Right lung (tissue), 2 donors: ENCODE measurements at regions not wholly inside any gene's neighbourhood (a gene's known extent, or its start where the extent isn't known, plus 50 kb on each side); places are given as distances from the start of the nearest gene placed in this dataset.
"Not testable (repeated sequence)": the region's sequence is repeated elsewhere in the genome, so short reads cannot be mapped to it uniquely, and the experiment has no call there.

Experiments used
- DNase-seq, 2 donors: peaks; one replicate each; pipeline ENCODE4 v3.0.0-alpha.2; 2013

DNA sequence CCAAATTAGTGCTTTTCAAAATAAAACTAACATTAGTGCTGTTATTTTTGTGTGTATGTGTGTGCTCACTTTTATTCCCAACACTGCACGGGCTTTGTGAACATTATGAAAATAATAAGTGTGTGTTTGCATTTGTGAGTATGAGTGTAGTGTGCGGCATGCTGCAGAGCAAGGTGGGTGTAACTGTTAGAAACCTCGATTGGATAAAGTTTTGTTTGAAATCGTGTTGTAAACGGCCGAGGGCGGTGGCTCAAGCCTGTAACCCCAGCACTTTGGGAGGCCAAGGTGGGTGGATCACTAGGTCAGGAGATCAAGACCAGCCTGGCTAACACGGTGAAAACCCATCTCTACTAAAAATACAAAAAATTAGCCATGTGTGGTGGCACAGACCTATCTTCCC lies 352.0 kb downstream of the MDFIC start:
- not testable (repeated sequence) for DNase-seq

GRCh38 chr7:115273139-115273772 lies 351.4 kb downstream of the MDFIC start:
- no peak for DNase-seq

GRCh38 chr7:115271332-115272235 lies 349.7 kb downstream of the MDFIC start:
- DNase-seq, result no peak

DNA sequence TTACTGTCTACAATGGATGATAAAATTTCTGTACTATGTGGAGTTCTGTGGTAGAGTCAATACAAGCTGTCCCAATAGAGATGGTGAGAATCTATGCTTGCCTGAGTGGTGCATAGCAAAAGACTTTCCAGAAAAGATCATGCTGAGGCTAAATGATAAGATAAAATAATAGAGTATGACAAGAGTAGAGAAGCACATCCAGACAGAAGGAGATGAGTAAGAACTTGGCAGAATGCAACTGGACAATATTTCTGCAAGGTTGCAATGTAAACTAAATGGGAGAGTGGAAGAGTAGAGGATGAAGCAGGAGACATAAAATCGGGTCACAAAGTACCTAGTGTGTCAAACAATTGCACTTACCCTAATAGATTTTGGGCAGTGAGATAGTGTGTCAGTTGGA lies 347.6 kb downstream of the MDFIC start:
- DNase-seq, result no peak

- DNase-seq, result no peak
These were observed 345.6 kb downstream of the MDFIC start for GRCh38 chr7:115267503-115267902.

GRCh38 chr7:115260381-115260780 lies 338.5 kb downstream of the MDFIC start:
- DNase-seq, result no peak

GRCh38 chr7:115252461-115252860 lies 330.6 kb downstream of the MDFIC start:
- no peak for DNase-seq

DNA sequence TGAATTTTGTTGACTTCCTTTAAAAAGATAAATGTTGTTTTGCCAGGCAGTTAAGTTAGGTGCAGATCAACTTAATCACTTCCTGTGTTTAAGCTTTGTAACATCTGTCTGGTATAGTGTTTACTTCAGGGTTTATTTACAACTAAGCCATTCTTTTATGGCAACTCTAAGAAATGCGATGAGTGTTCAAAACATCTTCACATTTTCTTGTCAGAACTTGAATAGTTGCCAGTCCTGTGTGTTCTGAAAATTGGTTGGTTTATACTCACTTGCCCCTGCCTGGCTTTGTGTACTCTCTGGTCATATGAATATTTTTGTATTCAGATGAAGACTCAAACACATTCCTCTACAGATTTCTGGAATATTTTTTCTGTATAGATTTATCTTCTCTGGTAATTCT lies 327.2 kb downstream of the MDFIC start:
- no peak for DNase-seq

DNA sequence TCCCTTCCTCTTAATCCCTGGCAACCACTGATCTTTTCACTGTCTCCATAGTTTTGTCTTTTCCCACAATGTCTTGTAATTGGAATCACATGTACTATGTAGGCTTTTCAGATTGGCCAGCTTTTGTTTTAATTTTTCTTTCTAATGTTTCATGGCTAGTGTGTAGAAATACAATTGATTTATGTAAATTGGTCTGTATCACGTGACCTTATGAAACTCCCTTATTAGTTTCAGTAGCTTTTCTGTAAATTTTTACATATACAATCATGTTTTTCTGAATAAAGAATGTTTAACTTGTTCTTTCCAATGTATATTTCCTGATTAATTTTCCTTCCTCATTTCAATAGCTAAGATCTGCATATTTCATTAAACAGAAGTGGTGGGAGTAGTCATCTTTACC lies 319.3 kb downstream of the MDFIC start:
- DNase-seq, result no peak

DNA sequence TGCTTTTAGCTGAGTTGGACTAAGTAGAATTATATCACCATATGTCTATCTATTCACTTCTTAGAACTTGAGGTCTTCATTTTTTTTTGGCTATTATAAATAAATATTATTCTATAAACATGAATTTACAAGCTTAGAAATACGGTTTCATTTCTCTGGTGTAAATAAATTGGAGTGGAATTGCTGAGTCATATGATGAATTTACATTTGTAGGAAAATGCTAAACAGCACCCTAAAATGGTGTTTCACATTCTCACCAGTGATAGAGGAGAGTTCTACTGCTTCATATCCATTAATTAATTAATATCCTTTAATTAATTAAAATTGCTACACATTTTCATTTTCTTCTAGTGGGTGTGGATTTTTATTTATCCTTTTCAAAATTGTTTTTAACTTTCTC lies 318.3 kb downstream of the MDFIC start:
- no peak for DNase-seq

GRCh38 chr7:115235075-115235474 lies 313.2 kb downstream of the MDFIC start:
- no peak for DNase-seq

GRCh38 chr7:115233809-115234208 lies 311.9 kb downstream of the MDFIC start:
- no peak for DNase-seq

DNA sequence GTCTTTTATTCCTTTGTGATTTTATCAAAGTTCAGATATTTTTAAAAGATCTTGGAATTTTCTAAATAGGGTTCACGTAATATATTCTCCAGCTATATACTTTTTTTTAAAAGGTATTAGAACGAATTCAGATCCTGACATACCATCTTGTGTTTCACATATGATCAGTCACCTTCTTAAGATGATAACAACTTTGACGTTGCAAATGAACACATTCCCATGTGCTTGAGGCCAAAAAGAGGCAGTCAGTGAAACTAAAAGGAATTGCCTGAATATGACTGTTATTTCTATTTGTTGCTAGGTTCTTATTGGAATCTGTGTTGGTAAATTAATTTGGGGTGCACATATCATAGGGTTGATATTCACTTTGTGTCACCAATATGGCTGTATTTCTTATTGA lies 310.1 kb downstream of the MDFIC start:
- DNase-seq, result no peak

DNA sequence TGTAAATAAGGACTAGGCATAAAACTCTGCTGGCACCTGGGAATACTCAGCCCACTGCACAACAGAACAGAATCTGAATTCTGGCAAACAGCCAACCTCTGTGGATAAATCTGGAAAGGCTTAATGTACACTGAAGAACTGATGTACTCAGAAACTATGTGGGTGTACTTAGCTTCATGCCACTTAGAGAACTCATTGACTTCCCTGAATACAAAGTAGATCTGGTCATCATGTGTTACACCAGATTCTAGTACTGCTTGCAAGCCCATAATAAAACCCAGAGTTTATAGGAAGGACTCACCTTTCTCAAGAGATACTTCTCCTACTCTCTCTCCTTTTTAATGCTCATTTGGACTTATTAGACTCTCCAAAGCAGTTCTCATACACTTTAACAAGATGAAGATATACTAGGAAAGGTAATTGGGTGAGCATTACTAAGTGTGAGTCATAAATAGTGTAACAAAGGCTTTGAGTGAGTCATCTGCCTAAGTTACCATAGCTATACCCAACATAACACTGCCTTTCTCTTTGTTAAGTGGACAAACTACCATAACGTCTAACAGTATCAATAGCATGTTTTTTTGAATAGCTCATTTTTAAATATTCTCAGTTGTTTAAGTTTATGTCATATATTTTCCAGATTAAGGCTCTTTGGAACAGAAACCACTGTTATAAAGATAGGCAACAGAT lies 309.1 kb downstream of the MDFIC start:
- no peak for DNase-seq

DNA sequence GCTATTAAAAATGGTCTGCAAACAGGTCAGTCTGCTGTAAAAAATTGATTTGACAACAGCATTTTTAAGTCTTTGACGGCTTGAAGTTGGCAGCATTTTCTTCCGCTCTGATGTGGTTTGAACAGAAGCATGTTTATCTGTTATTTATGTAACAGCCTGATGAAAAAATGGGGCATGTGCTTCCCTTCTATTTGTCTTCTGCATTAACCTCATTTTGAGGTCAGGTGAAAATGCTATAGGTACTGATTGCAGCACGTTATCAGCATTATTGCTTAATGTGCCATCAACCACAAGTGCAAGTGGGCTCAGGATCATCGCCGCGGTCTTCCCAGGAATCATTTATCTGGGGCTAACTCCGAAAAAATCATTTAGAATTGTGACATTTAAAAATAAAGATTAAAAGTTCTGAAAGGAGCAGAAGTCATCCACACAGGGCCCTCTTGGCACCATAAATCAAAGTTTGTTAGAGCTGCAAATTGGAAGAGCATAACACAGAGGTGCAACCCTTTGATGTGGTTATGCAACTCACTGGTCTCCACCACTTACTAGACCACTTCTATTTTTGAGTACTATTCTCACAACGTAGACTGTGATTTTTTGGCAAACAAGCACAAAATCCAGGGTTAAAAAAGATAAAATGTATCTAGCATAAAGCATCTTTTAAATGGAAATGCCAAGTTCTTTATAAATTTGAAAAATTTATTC lies 307.7 kb downstream of the MDFIC start:
- DNase-seq, result peak; percentile 27 to 29

DNA sequence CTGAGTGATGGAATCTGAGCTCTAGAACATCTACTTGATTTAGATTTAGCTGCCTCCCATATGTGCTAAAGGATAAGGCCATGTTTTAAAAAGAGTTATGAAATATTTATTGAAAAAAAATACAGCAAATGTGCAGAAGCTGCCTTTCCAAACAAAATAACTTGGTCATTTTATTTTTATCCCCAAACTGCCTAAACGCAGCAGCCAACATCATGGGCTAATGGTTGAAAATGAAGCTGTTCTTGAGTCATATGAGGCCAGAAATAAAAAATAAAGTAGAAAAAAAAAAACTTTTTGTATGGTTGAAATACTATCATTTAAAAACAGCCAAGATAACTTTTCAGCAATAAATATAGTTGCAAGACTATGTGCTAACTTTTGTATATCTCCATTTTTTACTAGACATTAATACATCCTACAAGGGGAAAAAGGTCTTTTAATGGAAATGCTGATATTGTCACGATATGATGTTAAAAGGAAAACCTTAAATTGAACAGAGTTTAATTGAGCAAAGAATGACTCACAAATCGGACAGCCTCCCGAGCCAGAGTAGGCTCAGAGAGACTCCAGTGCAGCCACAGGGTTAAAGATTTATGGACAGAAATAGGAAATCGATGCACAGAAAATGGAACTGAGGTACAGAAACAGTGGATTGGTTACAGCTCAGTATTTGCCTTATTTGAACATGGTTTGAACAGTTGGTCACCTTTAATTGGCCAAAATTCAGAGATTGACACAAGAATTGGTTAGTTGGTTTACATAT lies 305.8 kb downstream of the MDFIC start:
- DNase-seq, result no peak

GRCh38 chr7:115226410-115226809 lies 304.5 kb downstream of the MDFIC start:
- no peak for DNase-seq

- DNase-seq, result no peak
These were observed 303.0 kb downstream of the MDFIC start for GRCh38 chr7:115224922-115225321.

- DNase-seq, result no peak
These were observed 302.1 kb downstream of the MDFIC start for GRCh38 chr7:115223959-115224358.

- no peak for DNase-seq
These were observed 299.6 kb downstream of the MDFIC start for GRCh38 chr7:115221456-115221855.

DNA sequence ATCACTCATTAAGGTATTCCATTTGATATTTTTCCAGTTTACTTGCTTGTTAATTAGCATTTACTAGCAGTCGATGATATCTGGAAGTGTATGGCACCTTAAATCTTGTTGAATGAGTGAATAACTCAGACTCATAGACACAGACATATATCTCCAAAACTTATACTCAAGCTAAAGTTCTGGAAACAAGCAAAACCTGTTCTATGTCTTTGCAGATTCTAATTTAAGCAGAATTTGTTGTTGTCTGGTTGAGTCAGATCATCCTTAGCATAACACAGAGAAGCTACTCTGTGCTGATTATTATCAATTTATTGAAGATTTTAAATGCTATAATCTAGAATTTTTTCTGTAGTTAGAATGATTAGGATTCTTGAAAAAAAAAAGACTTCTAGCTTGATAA lies 296.2 kb downstream of the MDFIC start:
- no peak for DNase-seq
